ENCODE measurements at regions not wholly inside any gene's neighbourhood (a gene's known extent, or its start where the extent isn't known, plus 50 kb on each side); places are given as distances from the start of the nearest gene placed in this dataset.
"Not testable (repeated sequence)": the region's sequence is repeated elsewhere in the genome, so short reads cannot be mapped to it uniquely, and the experiment has no call there.

GRCh38 chr6:119673741-119674140 is 324.2 kb upstream of the MAN1A1 start:
- Mint-ChIP-seq H3K9me3 (no peaks in the 10 kb centered on the region), H3K27ac (no peak overlapping the region), H3K27me3 (no peaks in the 10 kb centered on the region), H3K36me3 (ENCODE audit: low read depth) (no peaks in the 10 kb centered on the region), H3K4me1 (ENCODE audit: low read depth) (peaks cover 1% of the 10 kb centered on the region), H3K4me3 (no peak overlapping the region)
- DNase-seq (no peak), ATAC-seq (no peak)
- CTCF ChIA-PET: no interaction called here
- TF ChIP-seq CTCF (IDR thresholded peaks at IDR 0.05): no peak
- intact Hi-C loops (cut with micrococcal nuclease): no loop called here
- POLR2A ChIA-PET: no interaction called here

GRCh38 chr6:119672725-119673124 is 323.2 kb upstream of the MAN1A1 start:
- TF ChIP-seq CTCF (IDR thresholded peaks at IDR 0.05): no peak
- no peaks in the 10 kb centered on the region for H3K27me3 Mint-ChIP-seq
- ChIA-PET CTCF (interaction anchor here (1.3 kb wide), 1 partner anchor 524 kb away, joined by 3 read pairs; no protein-coding TSS in a partner anchor), POLR2A (no interaction called here)
- H3K36me3 Mint-ChIP-seq (ENCODE audit: low read depth): no peaks in the 10 kb centered on the region
- no peak overlapping the region for H3K27ac Mint-ChIP-seq
- H3K4me3 Mint-ChIP-seq: no peak overlapping the region
- H3K4me1 Mint-ChIP-seq (ENCODE audit: low read depth): peaks cover 7% of the 10 kb centered on the region
- intact Hi-C loops (cut with micrococcal nuclease): no loop called here
- ATAC-seq (no peak), DNase-seq (no peak)
- no peaks in the 10 kb centered on the region for H3K9me3 Mint-ChIP-seq

- TF ChIP-seq CTCF (IDR thresholded peaks at IDR 0.05): no peak
- Mint-ChIP-seq H3K27ac (no peak overlapping the region), H3K4me1 (ENCODE audit: low read depth) (peaks cover 7% of the 10 kb centered on the region), H3K36me3 (ENCODE audit: low read depth) (no peaks in the 10 kb centered on the region), H3K27me3 (no peaks in the 10 kb centered on the region), H3K4me3 (no peak overlapping the region), H3K9me3 (no peaks in the 10 kb centered on the region)
- ChIA-PET POLR2A (no interaction called here), CTCF (no interaction called here)
- ATAC-seq: no peak
- intact Hi-C loops (cut with micrococcal nuclease): no loop called here
- no peak for DNase-seq
Observed at GRCh38 chr6:119671105-119671504, 321.5 kb upstream of the MAN1A1 start.

- Mint-ChIP-seq H3K27me3 (no peaks in the 10 kb centered on the region), H3K4me1 (ENCODE audit: low read depth) (peaks cover 7% of the 10 kb centered on the region), H3K27ac (no peak overlapping the region), H3K36me3 (ENCODE audit: low read depth) (no peaks in the 10 kb centered on the region), H3K9me3 (no peaks in the 10 kb centered on the region), H3K4me3 (no peak overlapping the region)
- ChIA-PET CTCF (interaction anchor here (0.9 kb wide), 1 partner anchor 125 kb away, joined by 3 read pairs; no protein-coding TSS in a partner anchor), POLR2A (no interaction called here)
- no peak for TF ChIP-seq CTCF (IDR thresholded peaks at IDR 0.05)
- DNase-seq: no peak
- ATAC-seq: no peak
- intact Hi-C loops (cut with micrococcal nuclease): no loop called here
Observed at GRCh38 chr6:119669221-119669620, 319.7 kb upstream of the MAN1A1 start.

GRCh38 chr6:119665432-119665831 is 315.9 kb upstream of the MAN1A1 start:
- H3K27ac Mint-ChIP-seq; H3K36me3 Mint-ChIP-seq (ENCODE audit: low read depth); H3K4me3 Mint-ChIP-seq; intact Hi-C loops (cut with micrococcal nuclease); CTCF ChIA-PET; POLR2A ChIA-PET; H3K4me1 Mint-ChIP-seq (ENCODE audit: low read depth); H3K9me3 Mint-ChIP-seq; DNase-seq; H3K27me3 Mint-ChIP-seq; ATAC-seq: not testable (repeated sequence)

GRCh38 chr6:119661628-119662027 is 312.1 kb upstream of the MAN1A1 start:
- CTCF ChIA-PET: no interaction called here
- H3K27me3 Mint-ChIP-seq: no peaks in the 10 kb centered on the region

More at GRCh38 chr6:119661628-119662027, 312.1 kb upstream of the MAN1A1 start:
- no peak for TF ChIP-seq CTCF (IDR thresholded peaks at IDR 0.05)
- H3K4me3 Mint-ChIP-seq: no peak overlapping the region
- H3K36me3 Mint-ChIP-seq (ENCODE audit: low read depth): no peaks in the 10 kb centered on the region
- no peak overlapping the region for H3K27ac Mint-ChIP-seq
- H3K9me3 Mint-ChIP-seq: no peaks in the 10 kb centered on the region
- POLR2A ChIA-PET: no interaction called here
- no peaks in the 10 kb centered on the region for H3K4me1 Mint-ChIP-seq (ENCODE audit: low read depth)
- DNase-seq (no peak), ATAC-seq (no peak)
- intact Hi-C loops (cut with micrococcal nuclease): no loop called here

Data from activated CD8-positive, alpha-beta T cell treated with anti-CD3 and anti-CD28 coated beads for 36 hours (primary cell).